WI38 (cell line): ENCODE measurements at regions not wholly inside any gene's neighbourhood (a gene's known extent, or its start where the extent isn't known, plus 50 kb on each side); places are given as distances from the start of the nearest gene placed in this dataset.

Experiments used
- H3K4me3 ChIP-seq: 2 replicates; pipeline ENCODE4 v1.5.1; 2011; ENCODE audit warnings: low read depth, mild to moderate bottlenecking, control low read depth, low read length
- CTCF ChIP-seq: IDR thresholded peaks from 2 replicates; pipeline ENCODE4 v1.5.1; 2012; ENCODE audit warnings: low read depth, mild to moderate bottlenecking, control low read depth, low read length

GRCh38 chr3:104604326-104605010 is 762.2 kb upstream of the ALCAM start:
- no peak overlapping the region for H3K4me3 ChIP-seq
- peak; percentile 11; the same call in 1 of the 2 replicates for TF ChIP-seq CTCF

- no peak for TF ChIP-seq CTCF
Measured at GRCh38 chr3:104606812-104607211, 759.9 kb upstream of the ALCAM start.

GRCh38 chr3:104610730-104611652 is 755.7 kb upstream of the ALCAM start:
- TF ChIP-seq CTCF: no peak
- no peak overlapping the region for H3K4me3 ChIP-seq

More at GRCh38 chr3:104606812-104607211, 759.9 kb upstream of the ALCAM start:
- H3K4me3 ChIP-seq: no peak overlapping the region

GRCh38 chr3:104612218-104612617 is 754.5 kb upstream of the ALCAM start:
- no peak overlapping the region for H3K4me3 ChIP-seq
- TF ChIP-seq CTCF: no peak

GRCh38 chr3:104614564-104614963 is 752.1 kb upstream of the ALCAM start:
- no peak overlapping the region for H3K4me3 ChIP-seq
- no peak for TF ChIP-seq CTCF

GRCh38 chr3:104628185-104628789 is 738.4 kb upstream of the ALCAM start:
- peak; percentile 27; the same call in 1 of the 2 replicates for TF ChIP-seq CTCF
- no peak overlapping the region for H3K4me3 ChIP-seq
